H4 (cell line): ENCODE measurements at regions not wholly inside any gene's neighbourhood (a gene's known extent, or its start where the extent isn't known, plus 50 kb on each side); places are given as distances from the start of the nearest gene placed in this dataset.

Experiments
- DNase-seq: peaks from one replicate; pipeline ENCODE4 v3.0.0-alpha.2; 2015; ENCODE audit warnings: low spot score

GRCh38 chr4:24287096-24287495 lies 297.3 kb downstream of the DHX15 start:
- DNase-seq: no peak

- no peak for DNase-seq
These were observed 298.6 kb downstream of the DHX15 start for GRCh38 chr4:24285759-24286158.

GRCh38 chr4:24282446-24282845 lies 301.9 kb downstream of the DHX15 start:
- no peak for DNase-seq

GRCh38 chr4:24279911-24280375 lies 304.4 kb downstream of the DHX15 start:
- DNase-seq: no peak

- DNase-seq: no peak
These were observed 304.9 kb downstream of the DHX15 start for GRCh38 chr4:24279469-24279868.

- no peak for DNase-seq
These were observed 305.7 kb downstream of the DHX15 start for GRCh38 chr4:24278693-24279092.

DNA sequence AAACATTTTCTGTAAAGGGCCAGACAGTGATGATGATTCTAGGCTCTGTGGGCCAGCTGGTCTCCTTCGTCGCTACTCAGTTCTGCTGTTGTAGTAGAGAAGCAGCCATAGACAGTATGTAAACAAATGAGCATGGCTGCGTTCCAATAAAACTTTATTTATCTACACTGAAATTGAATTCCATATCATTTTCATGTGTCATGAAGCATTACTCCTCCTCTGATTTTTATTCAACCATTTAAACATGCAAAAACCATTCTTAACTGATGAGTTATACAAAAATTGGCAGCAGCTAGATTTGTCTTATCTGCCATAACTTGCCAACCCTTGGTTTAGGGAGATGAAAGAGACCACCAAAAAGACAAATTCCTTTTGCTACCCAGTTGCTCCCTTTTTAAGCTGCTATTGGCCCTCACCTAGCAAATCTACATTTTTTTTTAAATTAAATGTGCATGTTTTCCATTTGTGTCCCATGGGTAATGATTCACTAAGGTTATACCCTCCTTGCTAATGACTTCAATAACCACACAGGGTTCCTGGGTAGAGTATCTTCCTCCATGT lies 309.9 kb downstream of the DHX15 start:
- DNase-seq: no peak

DNA sequence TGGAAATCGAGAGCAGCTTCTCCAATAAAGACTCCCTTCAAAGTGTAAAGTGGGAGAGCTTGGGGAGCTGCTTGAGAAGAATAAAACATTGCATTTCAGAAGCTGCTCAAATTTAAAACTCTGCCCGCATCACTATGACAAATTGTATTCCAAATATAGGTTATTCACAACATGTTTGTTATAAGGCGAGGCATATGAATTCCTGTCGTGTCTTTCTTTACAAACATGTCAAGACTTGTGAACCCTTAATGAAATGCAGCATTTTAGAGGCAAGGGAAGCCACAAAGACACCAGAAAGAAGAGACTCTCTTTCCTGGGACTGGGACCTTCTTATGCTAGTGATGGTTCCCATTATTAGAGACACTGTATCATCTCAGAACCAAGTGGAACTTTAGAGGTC lies 311.2 kb downstream of the DHX15 start:
- no peak for DNase-seq

DNA sequence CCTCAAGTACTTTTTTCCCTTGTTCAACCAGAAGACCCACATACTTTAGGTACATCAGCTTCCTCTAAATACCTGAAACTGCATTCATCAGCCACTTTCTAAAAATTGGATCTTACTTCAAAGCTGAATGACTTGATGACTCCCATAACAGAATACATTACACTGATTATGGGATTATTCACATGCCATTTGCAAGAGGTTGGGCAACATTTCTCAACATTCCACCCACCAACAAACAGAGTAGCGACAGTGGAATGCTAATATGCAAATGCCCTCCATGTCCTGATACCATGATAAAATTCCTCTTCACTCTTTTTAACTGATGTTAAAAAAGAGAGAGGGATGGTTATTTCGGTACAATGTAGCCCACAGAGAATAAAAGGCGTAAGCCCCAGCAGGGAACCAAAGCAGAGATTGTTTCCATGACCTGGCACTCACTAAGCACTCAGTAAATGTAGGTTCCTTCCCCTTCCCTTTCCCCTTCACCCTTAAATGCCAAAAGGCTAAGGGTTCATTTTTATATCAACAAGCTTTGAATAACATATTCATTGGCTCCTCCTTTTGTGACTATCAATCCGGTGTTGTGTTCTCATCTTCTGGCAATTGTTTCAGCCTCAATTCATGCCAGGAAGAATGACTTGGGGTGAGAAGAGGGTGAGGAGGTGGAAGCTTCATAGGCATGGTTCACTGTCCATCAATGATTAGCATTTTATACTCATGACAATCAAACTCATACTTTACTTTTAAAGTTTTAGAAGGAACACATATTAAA lies 317.2 kb downstream of the DHX15 start:
- DNase-seq: no peak

DNA sequence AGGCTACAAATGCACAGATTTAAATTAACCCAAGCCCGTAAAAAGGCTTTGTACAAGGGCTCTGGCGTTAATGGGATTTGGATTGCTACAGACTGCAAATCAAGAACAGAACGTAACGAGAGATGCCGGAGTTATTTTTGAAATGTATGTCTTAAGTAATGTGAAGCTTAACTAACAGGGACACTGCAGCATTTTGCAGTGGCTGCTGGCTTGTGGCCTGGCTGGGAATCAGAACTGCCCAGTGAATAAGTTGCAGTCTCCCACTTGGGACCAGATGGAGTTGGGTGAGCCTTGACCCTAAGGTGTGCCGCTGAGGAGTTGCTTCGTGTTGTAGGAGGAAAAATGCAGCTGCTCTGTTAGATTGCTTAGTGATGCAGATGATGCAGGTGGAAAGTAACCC lies 318.4 kb downstream of the DHX15 start:
- DNase-seq: no peak

- DNase-seq: peak; percentile 66
These were observed 321.7 kb downstream of the DHX15 start for GRCh38 chr4:24262616-24263015.

DNA sequence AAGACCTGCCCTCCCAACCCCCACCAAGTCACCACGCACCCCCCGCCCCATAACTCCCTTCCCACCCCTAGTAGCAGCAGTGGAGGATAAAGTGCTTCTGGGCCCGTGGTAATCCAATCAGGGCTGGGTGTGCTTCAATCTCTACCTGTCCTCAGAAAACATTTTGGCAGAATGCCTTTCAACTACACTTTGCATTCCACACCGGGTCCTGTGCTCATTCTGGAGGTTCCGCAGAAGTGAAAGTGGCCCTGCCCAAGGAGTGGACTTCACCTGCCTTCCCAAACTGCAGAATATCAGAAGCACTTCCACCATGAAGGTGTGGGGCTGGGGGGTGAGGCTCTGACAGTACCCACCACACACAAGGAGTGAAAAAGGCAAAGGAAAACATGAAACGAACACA lies 322.3 kb downstream of the DHX15 start:
- no peak for DNase-seq

DNA sequence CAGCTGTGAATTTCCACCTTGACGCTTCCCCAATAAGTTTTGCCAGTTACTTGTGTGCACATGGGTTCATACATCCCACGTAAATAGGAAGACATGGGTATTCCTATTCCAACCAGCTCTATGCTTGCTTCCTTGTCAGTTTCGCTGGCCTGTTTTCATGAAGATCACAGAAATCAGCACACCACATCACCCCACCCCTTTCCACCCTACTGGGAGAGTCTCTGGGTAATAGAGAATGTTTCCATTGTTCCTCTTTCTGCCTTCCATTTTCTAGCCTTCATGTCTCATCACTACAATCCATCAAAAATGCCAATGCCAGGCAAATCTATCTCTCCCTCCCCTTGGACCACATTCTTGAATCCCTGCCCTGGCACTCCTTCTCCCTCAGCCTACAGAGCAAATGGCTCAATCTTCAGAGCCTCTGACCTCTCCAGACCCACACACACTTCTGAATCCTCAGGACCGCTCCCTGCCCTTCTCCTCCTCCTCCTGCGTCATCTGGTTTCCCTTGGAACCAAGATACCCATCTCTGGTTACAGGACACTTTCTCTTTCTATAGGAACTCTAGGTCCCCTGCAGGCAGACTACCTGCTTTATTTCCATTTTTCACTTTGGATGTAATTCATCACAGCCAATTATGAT lies 323.3 kb downstream of the DHX15 start:
- no peak for DNase-seq

GRCh38 chr4:24260133-24260715 lies 324.1 kb downstream of the DHX15 start:
- DNase-seq: no peak

GRCh38 chr4:24256547-24256946 lies 327.8 kb downstream of the DHX15 start:
- no peak for DNase-seq

DNA sequence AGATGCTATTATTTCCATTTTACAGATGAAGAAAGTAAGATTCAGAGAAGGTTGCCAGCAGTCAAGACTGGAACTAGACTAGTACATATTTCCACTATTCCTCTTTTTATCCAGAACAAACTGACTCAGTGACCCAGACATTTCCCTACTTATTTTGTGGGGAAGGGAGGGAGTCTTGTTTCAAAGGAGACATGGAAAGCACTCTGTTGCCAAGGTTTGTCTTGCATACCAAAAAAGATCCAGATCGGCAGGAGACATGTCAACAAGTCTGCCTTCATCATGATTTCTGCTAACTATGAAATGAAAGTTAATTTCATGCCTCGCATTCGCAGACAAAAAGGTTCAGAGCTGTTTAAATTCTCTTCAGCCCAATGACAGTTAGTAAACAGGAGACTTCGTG lies 328.3 kb downstream of the DHX15 start:
- DNase-seq: no peak

- DNase-seq: no peak
These were observed 332.2 kb downstream of the DHX15 start for GRCh38 chr4:24252121-24252520.

GRCh38 chr4:24251589-24251988 lies 332.8 kb downstream of the DHX15 start:
- DNase-seq: no peak

- DNase-seq: no peak
These were observed 334.4 kb downstream of the DHX15 start for GRCh38 chr4:24249972-24250371.

DNA sequence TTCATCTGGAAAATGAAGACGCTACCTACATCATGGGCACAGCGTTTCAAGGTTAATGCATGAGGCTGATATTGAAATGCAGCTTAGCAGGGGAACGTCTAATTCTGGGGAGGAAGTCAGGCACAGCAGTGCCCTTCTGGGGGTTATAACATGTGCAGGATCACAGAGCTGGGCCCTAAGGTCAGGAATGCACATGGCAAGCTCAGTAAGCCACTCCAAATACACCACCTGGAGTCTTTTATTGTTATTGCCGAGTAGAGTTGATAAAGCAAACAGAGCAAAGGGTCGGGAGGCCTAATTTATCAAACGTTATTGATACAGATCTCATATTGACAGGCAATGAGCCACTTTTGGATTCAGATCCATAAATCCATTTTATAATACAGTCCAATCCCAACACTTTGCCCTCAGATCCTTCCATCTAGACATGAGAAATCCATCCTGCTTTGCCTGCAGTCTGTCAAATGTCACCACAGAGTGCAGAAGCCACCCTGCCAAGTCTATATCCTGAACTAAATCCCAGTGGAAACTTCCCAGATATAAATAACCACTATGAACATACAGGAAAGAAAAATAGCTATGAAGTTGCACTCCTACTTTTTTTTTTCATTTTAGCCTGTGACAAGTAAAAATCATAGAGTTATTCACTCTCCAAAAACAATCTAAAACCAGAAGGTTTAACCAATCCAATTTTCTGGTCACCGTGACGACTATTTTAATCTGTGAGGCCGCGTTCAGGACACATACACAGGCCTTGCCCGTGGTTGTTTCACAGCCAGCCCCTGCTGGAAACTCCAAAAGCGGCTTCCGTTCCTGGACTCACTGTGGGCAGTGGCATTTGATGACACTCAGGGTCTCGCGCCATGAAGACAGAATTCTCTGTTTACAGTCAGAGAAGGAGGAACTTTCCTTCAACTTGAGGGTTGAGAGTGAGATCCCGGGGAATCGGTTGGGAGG lies 335.4 kb downstream of the DHX15 start:
- no peak for DNase-seq

GRCh38 chr4:24245491-24245820 lies 338.9 kb downstream of the DHX15 start:
- no peak for DNase-seq
